Glutamatergic neuron (in vitro differentiated cells): ENCODE measurements at regions not wholly inside any gene's neighbourhood (a gene's known extent, or its start where the extent isn't known, plus 50 kb on each side); places are given as distances from the start of the nearest gene placed in this dataset.
"Not testable (repeated sequence)": the region's sequence is repeated elsewhere in the genome, so short reads cannot be mapped to it uniquely, and the experiment has no call there.

ENCODE experiments used
- DNase-seq: peaks from one replicate; pipeline ENCODE4 v3.0.0; 2022
- H3K27ac Mint-ChIP-seq: one replicate; pipeline ENCODE4 v1.8.0; 2020; ENCODE audit warnings: mild to moderate bottlenecking, mixed read lengths, inconsistent platforms; ENCODE audit not compliant: unreplicated experiment
- H3K27me3 Mint-ChIP-seq: one replicate; pipeline ENCODE4 v1.8.0; 2020; ENCODE audit warnings: mild to moderate bottlenecking, moderate library complexity, mixed read lengths, inconsistent platforms; ENCODE audit not compliant: unreplicated experiment
- H3K36me3 Mint-ChIP-seq: one replicate; pipeline ENCODE4 v1.8.0; 2020; ENCODE audit warnings: mild to moderate bottlenecking, mixed read lengths, inconsistent platforms; ENCODE audit not compliant: unreplicated experiment
- H3K4me1 Mint-ChIP-seq: one replicate; pipeline ENCODE4 v1.8.0; 2020; ENCODE audit warnings: mild to moderate bottlenecking, low read depth, mixed read lengths, inconsistent platforms; ENCODE audit not compliant: unreplicated experiment
- H3K4me3 Mint-ChIP-seq: one replicate; pipeline ENCODE4 v1.8.0; 2020; ENCODE audit warnings: mild to moderate bottlenecking, mixed read lengths, inconsistent platforms; ENCODE audit not compliant: unreplicated experiment
- H3K9me3 Mint-ChIP-seq: one replicate; pipeline ENCODE4 v1.8.0; 2020; ENCODE audit warnings: mild to moderate bottlenecking, moderate library complexity, mixed read lengths, inconsistent platforms; ENCODE audit not compliant: unreplicated experiment
- CTCF ChIP-seq: fragments of 200-600 bp; sonication (generic); IDR thresholded peaks from one replicate; pipeline ENCODE4 v1.5.0; 2021; ENCODE audit not compliant: partially characterized antibody, unreplicated experiment

GRCh38 chr6:67790569-67790968, 844.5 kb upstream of the ADGRB3 start:
- Mint-ChIP-seq H3K9me3 (no peaks in the 10 kb centered on the region), H3K4me3 (no peak overlapping the region), H3K4me1 (peaks cover 2% of the 10 kb centered on the region), H3K36me3 (no peaks in the 10 kb centered on the region), H3K27me3 (no peaks in the 10 kb centered on the region), H3K27ac (no peak overlapping the region)
- DNase-seq: no peak
- no peak for TF ChIP-seq CTCF

- not testable (repeated sequence) for H3K27me3 Mint-ChIP-seq, H3K4me1 Mint-ChIP-seq, H3K27ac Mint-ChIP-seq, H3K36me3 Mint-ChIP-seq, H3K9me3 Mint-ChIP-seq, DNase-seq, H3K4me3 Mint-ChIP-seq
Measured at GRCh38 chr6:67787119-67787518, 848.0 kb upstream of the ADGRB3 start.

GRCh38 chr6:67779876-67780275, 855.2 kb upstream of the ADGRB3 start:
- Mint-ChIP-seq H3K4me1 (no peaks in the 10 kb centered on the region), H3K36me3 (no peaks in the 10 kb centered on the region), H3K4me3 (no peak overlapping the region), H3K27me3 (no peaks in the 10 kb centered on the region), H3K9me3 (no peaks in the 10 kb centered on the region), H3K27ac (no peak overlapping the region)
- TF ChIP-seq CTCF: no peak
- DNase-seq: no peak

GRCh38 chr6:67775333-67775732, 859.7 kb upstream of the ADGRB3 start:
- TF ChIP-seq CTCF: no peak
- DNase-seq: no peak

GRCh38 chr6:67768972-67769371, 866.1 kb upstream of the ADGRB3 start:
- Mint-ChIP-seq H3K27ac (no peak overlapping the region), H3K4me3 (no peak overlapping the region), H3K9me3 (no peaks in the 10 kb centered on the region), H3K36me3 (no peaks in the 10 kb centered on the region), H3K27me3 (no peaks in the 10 kb centered on the region), H3K4me1 (no peaks in the 10 kb centered on the region)
- no peak for DNase-seq
- TF ChIP-seq CTCF: no peak

More at GRCh38 chr6:67775333-67775732, 859.7 kb upstream of the ADGRB3 start:
- Mint-ChIP-seq H3K27me3 (no peaks in the 10 kb centered on the region), H3K9me3 (no peaks in the 10 kb centered on the region), H3K4me1 (no peaks in the 10 kb centered on the region), H3K4me3 (no peak overlapping the region), H3K36me3 (no peaks in the 10 kb centered on the region), H3K27ac (no peak overlapping the region)

GRCh38 chr6:67767046-67767822, 867.8 kb upstream of the ADGRB3 start:
- not testable (repeated sequence) for H3K27me3 Mint-ChIP-seq, H3K9me3 Mint-ChIP-seq, H3K4me1 Mint-ChIP-seq, H3K36me3 Mint-ChIP-seq, DNase-seq, H3K27ac Mint-ChIP-seq, H3K4me3 Mint-ChIP-seq
